IMR-90 (cell line): ENCODE measurements at regions not wholly inside any gene's neighbourhood (a gene's known extent, or its start where the extent isn't known, plus 50 kb on each side); places are given as distances from the start of the nearest gene placed in this dataset.

Source experiments
- USF2 ChIP-seq: fragments of 150-350 bp; IDR thresholded peaks from 2 replicates; pipeline ENCODE4 v1.6.1; 2017; ENCODE audit warnings: mild to moderate bottlenecking, antibody characterized with exemption, low read length, low read depth
- TF ChIP-seq, protein P1 (sequence below): conservative IDR thresholded peaks from 2 replicates; pipeline ENCODE4 v1.5.1; 2012; ENCODE audit warnings: mild to moderate bottlenecking, low read depth, low read length, improper control_type of control experiment

GRCh38 chr2:198268519-198268918, 464.1 kb downstream of the PLCL1 start:
- TF ChIP-seq, protein P1, sequence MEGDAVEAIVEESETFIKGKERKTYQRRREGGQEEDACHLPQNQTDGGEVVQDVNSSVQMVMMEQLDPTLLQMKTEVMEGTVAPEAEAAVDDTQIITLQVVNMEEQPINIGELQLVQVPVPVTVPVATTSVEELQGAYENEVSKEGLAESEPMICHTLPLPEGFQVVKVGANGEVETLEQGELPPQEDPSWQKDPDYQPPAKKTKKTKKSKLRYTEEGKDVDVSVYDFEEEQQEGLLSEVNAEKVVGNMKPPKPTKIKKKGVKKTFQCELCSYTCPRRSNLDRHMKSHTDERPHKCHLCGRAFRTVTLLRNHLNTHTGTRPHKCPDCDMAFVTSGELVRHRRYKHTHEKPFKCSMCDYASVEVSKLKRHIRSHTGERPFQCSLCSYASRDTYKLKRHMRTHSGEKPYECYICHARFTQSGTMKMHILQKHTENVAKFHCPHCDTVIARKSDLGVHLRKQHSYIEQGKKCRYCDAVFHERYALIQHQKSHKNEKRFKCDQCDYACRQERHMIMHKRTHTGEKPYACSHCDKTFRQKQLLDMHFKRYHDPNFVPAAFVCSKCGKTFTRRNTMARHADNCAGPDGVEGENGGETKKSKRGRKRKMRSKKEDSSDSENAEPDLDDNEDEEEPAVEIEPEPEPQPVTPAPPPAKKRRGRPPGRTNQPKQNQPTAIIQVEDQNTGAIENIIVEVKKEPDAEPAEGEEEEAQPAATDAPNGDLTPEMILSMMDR, result no peak
- no peak for TF ChIP-seq USF2
